ENCODE measurements at regions not wholly inside any gene's neighbourhood (a gene's known extent, or its start where the extent isn't known, plus 50 kb on each side); places are given as distances from the start of the nearest gene placed in this dataset.

DNA sequence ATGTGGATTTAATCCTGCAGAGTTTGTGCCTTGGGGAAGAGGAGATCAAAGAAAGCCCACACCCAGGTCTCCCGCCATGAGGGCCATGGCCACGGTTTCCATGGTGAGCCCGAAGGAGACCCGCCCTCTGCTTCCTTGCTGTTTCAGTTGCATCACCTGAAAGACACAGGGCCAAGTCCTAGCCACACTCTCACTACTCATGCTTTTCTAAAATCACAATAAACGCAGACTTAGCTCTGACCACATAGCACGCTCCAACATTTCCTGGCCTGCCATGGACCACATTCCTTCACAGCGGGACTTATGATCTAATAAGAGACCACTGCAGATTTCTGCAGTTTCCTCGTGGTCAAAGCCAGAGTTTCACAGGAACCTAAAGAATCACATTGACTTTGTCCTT is 426.0 kb upstream of the NR3C2 start:
- Mint-ChIP-seq H3K9me3 (peaks cover 10 to 12% of the 10 kb centered on the region in 2 donors), H3K4me1 (no peaks in the 10 kb centered on the region), H3K27me3 (ENCODE audit: low read depth in 2 of 2) (no peaks in the 10 kb centered on the region), H3K36me3 (peaks cover 5% of the 10 kb centered on the region), H3K4me3 (no peak overlapping the region), H3K27ac (no peak overlapping the region)
- Histone ChIP-seq H3K4me3 (ENCODE audit: low read length) (no peak overlapping the region), H3K9me3 (ENCODE audit: control insufficient read depth, insufficient read depth, low read length) (no peaks in the 10 kb centered on the region), H3K27me3 (ENCODE audit: control insufficient read depth, insufficient read depth, low read length) (no peaks in the 10 kb centered on the region), H3K36me3 (ENCODE audit: control insufficient read depth, insufficient read depth, low read length) (no peaks in the 10 kb centered on the region), H3K4me1 (ENCODE audit: control insufficient read depth, insufficient read depth, low read length) (no peaks in the 10 kb centered on the region), H3K27ac (ENCODE audit: low read length) (no peak overlapping the region)
- 85% methylated on average over 8 of the region's 8 CpGs for WGBS (ENCODE audit: insufficient coverage)
- TF ChIP-seq, protein P1, sequence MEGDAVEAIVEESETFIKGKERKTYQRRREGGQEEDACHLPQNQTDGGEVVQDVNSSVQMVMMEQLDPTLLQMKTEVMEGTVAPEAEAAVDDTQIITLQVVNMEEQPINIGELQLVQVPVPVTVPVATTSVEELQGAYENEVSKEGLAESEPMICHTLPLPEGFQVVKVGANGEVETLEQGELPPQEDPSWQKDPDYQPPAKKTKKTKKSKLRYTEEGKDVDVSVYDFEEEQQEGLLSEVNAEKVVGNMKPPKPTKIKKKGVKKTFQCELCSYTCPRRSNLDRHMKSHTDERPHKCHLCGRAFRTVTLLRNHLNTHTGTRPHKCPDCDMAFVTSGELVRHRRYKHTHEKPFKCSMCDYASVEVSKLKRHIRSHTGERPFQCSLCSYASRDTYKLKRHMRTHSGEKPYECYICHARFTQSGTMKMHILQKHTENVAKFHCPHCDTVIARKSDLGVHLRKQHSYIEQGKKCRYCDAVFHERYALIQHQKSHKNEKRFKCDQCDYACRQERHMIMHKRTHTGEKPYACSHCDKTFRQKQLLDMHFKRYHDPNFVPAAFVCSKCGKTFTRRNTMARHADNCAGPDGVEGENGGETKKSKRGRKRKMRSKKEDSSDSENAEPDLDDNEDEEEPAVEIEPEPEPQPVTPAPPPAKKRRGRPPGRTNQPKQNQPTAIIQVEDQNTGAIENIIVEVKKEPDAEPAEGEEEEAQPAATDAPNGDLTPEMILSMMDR (IDR thresholded peaks at IDR 0.05): no peak
- DNase-seq (no peak), ATAC-seq (no peak)
- intact Hi-C loops (cut with micrococcal nuclease): no loop called here

DNA sequence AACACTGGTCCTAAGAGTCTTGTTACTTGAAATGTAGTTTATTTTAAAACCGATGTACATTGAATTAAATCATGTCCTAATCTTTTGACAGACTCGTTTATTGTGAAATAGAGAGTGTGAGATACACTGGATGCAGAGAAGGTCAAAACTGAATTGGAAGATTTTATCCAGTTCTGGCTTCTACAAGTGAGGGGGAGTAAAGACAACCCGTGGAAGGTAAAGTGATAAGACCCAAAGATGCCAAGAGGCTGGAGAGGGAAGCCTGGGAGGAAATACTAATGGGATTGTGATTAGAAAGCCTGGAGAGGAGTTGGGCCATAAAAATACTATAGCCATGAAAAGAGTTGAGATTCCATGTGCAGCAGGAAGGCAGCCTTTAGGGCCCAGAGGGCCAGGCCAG is 424.5 kb upstream of the NR3C2 start:
- no peak for DNase-seq
- no peaks in the 10 kb centered on the region for H3K4me1 ChIP-seq (ENCODE audit: control insufficient read depth, insufficient read depth, low read length)
- TF ChIP-seq, protein P1 (IDR thresholded peaks at IDR 0.05): no peak
- peaks cover 9 to 11% of the 10 kb centered on the region in 2 donors for H3K9me3 Mint-ChIP-seq
- H3K27me3 Mint-ChIP-seq (ENCODE audit: low read depth in 2 of 2): no peaks in the 10 kb centered on the region
- no peaks in the 10 kb centered on the region for H3K4me1 Mint-ChIP-seq
- no peak overlapping the region for H3K4me3 Mint-ChIP-seq
- H3K36me3 Mint-ChIP-seq: peaks cover 5% of the 10 kb centered on the region
- H3K4me3 ChIP-seq (ENCODE audit: low read length): no peak overlapping the region
- WGBS (ENCODE audit: insufficient coverage): 81% methylated on average over 3 of the region's 3 CpGs
- H3K9me3 ChIP-seq (ENCODE audit: control insufficient read depth, insufficient read depth, low read length): no peaks in the 10 kb centered on the region
- no peak overlapping the region for H3K27ac ChIP-seq (ENCODE audit: low read length)
- H3K27ac Mint-ChIP-seq: no peak overlapping the region
- ATAC-seq: no peak
- intact Hi-C loops (cut with micrococcal nuclease): no loop called here
- no peaks in the 10 kb centered on the region for H3K36me3 ChIP-seq (ENCODE audit: control insufficient read depth, insufficient read depth, low read length)
- H3K27me3 ChIP-seq (ENCODE audit: control insufficient read depth, insufficient read depth, low read length): no peaks in the 10 kb centered on the region

DNA sequence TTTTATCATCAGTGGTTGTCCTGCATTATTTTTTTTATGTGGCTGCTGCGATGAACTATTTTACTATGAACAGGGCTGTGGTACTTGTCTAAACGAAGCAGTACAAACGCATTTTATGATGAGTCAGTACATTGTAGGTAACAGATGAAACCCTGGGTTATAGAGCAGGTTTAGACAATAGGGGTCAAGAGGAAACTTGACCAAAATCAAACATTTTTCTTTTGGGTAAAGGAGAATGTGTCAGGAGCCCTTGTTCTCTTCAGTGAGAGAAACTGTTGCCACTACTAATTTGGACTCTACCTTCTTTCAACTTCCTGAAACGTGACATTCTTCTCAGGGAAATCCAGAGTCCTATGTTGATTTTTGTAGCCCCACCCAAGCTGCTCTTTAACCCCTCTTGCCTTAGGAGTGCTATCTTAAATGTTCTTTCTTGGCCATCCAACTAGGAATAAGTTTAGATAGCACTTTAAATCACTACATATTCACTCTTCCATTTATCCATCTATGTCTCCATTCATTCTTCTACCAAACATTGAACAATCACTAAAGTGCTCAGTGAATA is 415.8 kb upstream of the NR3C2 start:
- Histone ChIP-seq H3K27me3 (ENCODE audit: control insufficient read depth, insufficient read depth, low read length) (no peaks in the 10 kb centered on the region), H3K4me3 (ENCODE audit: low read length) (no peak overlapping the region)
- ATAC-seq: no peak

More for the DNA sequence above, 415.8 kb upstream of the NR3C2 start:
- DNase-seq: no peak
- no peaks in the 10 kb centered on the region for H3K27me3 Mint-ChIP-seq (ENCODE audit: low read depth in 2 of 2)
- H3K27ac Mint-ChIP-seq: no peak overlapping the region
- no peak overlapping the region for H3K4me3 Mint-ChIP-seq
- intact Hi-C loops (cut with micrococcal nuclease): no loop called here
- no peak overlapping the region for H3K27ac ChIP-seq (ENCODE audit: low read length)
- no peaks in the 10 kb centered on the region for H3K36me3 ChIP-seq (ENCODE audit: control insufficient read depth, insufficient read depth, low read length)
- peaks cover 13 to 20% of the 10 kb centered on the region in 2 donors for H3K9me3 Mint-ChIP-seq
- no peaks in the 10 kb centered on the region for H3K9me3 ChIP-seq (ENCODE audit: control insufficient read depth, insufficient read depth, low read length)
- H3K36me3 Mint-ChIP-seq: no peaks in the 10 kb centered on the region
- 20% methylated on average over 4 of the region's 4 CpGs for WGBS (ENCODE audit: insufficient coverage)
- TF ChIP-seq, protein P1 (IDR thresholded peaks at IDR 0.05): no peak
- H3K4me1 Mint-ChIP-seq: no peaks in the 10 kb centered on the region
- no peaks in the 10 kb centered on the region for H3K4me1 ChIP-seq (ENCODE audit: control insufficient read depth, insufficient read depth, low read length)

Measured in natural killer cell (primary cell).